ENCODE measurements at regions not wholly inside any gene's neighbourhood (a gene's known extent, or its start where the extent isn't known, plus 50 kb on each side); places are given as distances from the start of the nearest gene placed in this dataset.

- TF ChIP-seq CREB1 (IDR thresholded peaks at IDR 0.05; ENCODE audit: low read depth) (no peak), NBN (IDR thresholded peaks at IDR 0.05) (no peak), CTCF (IDR thresholded peaks at IDR 0.05 in 2 of 3, conservative IDR thresholded peaks at IDR 0.05 in 1 of 3; ENCODE audit: control insufficient read depth in 2 of 3, extremely low read depth in 1 of 3, insufficient read depth in 1 of 3, low read depth in 3 of 3, low read length in 3 of 3) (no peak)
Observed at GRCh38 chr15:36468746-36469145, 110.7 kb upstream of the CDIN1 start.

Measured in GM12878 (cell line).